ENCODE measurements at regions not wholly inside any gene's neighbourhood (a gene's known extent, or its start where the extent isn't known, plus 50 kb on each side); places are given as distances from the start of the nearest gene placed in this dataset.

DNA sequence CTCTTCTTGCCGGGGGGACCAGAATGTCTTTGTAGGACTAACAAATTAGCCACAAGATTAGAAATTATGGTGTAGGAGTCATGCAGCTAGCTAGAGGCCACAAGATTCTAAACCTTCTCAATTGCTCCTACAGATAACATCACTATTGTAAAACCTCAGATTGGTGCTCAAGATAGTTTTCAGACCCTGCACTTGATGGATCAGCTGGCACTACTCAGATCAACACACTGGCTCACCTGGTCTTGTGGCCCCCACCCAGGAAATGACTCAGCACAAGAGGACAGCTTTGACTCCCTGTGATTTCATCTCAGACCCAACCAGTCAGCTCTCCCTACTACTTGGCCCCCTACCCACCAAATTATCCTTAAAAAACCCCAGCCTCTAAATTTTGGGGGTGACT lies 124.1 kb upstream of the RASGRP1 start:
- TF ChIP-seq, protein P1, sequence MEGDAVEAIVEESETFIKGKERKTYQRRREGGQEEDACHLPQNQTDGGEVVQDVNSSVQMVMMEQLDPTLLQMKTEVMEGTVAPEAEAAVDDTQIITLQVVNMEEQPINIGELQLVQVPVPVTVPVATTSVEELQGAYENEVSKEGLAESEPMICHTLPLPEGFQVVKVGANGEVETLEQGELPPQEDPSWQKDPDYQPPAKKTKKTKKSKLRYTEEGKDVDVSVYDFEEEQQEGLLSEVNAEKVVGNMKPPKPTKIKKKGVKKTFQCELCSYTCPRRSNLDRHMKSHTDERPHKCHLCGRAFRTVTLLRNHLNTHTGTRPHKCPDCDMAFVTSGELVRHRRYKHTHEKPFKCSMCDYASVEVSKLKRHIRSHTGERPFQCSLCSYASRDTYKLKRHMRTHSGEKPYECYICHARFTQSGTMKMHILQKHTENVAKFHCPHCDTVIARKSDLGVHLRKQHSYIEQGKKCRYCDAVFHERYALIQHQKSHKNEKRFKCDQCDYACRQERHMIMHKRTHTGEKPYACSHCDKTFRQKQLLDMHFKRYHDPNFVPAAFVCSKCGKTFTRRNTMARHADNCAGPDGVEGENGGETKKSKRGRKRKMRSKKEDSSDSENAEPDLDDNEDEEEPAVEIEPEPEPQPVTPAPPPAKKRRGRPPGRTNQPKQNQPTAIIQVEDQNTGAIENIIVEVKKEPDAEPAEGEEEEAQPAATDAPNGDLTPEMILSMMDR (conservative IDR thresholded peaks at IDR 0.05; ENCODE audit: low read length) = no peak
- TF ChIP-seq EZH2phosphoT487 (IDR thresholded peaks at IDR 0.05; ENCODE audit: borderline replicate concordance, low read depth, low read length) = no peak

Measured in OCI-LY7 (cell line).